HG03558 (cell line): ENCODE measurements at regions not wholly inside any gene's neighbourhood (a gene's known extent, or its start where the extent isn't known, plus 50 kb on each side); places are given as distances from the start of the nearest gene placed in this dataset.

Source experiments
- ATAC-seq: cut with Tn5 transposase; IDR thresholded peaks from one replicate; pipeline ENCODE4 v1.9.1; 2021; ENCODE audit warnings: moderate number of reproducible peaks; ENCODE audit not compliant: unreplicated experiment; ENCODE audit errors: extremely low read depth

- ATAC-seq = peak; percentile 46
Observed at GRCh38 chr6:14754751-14755513, 490.9 kb upstream of the JARID2 start.

- ATAC-seq = no peak
Observed at GRCh38 chr6:14756340-14756739, 489.5 kb upstream of the JARID2 start.

DNA sequence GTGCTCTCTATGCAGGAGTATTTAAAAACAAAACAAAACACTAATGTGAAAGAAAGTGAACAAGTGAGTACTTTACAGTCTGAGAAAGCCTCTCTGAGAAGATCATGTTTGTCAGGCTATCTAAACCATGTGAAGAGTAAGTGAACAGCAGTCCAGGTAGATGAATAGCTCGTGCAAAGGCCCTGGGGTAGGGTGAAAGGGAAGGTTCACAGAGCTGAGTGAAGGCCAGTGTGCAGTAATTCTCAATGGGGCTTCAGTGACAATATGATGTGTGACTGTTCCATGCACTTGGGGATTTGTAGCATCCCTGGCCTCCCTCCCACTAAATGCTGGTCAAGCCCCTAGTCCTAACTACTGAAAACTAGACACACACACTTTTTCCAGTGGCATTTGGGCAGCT lies 488.9 kb upstream of the JARID2 start:
- ATAC-seq = no peak

DNA sequence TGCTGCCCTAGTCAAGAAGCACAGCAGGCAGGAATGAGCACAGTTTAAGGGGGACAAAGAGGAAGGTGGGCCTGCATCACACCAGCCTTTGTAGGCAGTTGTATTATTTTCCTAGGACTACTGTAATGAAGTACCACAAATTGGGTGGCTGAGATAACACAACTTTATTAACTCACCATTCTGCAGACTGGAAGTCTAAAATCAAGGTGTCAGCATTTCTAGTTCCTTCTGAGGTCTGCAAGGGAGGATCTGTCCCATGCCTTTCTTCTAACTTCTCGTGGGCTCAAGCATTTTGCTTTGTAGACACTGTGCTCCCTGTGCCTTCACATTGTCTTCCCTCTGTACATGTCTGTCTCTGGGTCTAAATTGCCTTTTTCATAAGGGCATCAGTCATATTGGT lies 488.5 kb upstream of the JARID2 start:
- ATAC-seq = no peak

- no peak for ATAC-seq
Observed at GRCh38 chr6:14758421-14759081, 487.3 kb upstream of the JARID2 start.

DNA sequence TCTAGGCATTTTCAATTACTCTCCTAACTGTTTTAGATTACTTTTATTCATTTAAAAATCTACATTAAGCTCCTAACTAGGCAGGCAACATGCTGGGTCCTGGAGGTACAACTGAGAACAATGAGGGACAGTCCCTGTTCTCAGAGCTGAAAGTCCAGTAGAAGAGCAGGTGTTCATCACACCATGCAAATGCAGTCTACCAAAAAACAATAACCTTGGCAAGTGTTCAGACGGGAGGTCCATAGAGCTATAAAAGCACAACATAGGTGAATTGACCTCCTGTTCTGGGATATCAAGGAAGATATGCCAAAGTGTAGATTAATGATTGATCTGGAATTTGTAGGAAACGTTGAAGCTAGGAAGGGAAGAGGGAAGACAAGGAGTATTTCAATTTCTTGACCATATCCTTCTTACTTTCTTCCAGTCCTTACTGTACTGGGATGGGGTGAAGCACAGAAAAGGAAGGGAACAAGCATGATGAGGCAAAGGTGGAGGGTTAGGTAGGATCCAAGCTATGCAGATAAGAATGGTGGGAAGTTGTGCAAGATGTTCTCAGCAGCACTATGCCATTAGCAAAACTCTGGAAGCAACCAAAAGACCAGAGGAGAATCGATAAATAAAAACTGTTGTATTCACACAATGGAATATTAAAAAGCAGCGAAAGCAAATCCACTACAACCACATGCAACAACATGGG lies 485.7 kb upstream of the JARID2 start:
- no peak for ATAC-seq

DNA sequence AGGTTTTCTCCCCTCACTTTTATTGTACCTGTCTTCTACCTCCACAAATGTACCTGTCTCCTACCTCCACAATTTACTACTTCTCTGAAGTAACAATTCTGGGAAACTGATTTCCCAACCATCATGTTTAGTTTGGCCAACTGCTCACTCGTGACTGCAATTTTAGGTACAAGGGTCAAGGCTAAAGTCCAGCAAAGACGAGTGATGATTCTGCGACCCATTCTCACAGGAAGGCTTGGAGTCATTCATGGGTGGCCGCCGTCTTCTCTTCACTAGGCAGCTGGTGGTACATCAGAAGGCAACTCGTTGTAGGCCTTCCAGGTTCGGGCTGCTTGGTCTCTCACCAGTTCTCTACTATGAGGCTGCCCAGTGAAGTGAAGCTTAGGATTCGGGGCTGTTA lies 483.8 kb upstream of the JARID2 start:
- no peak for ATAC-seq

GRCh38 chr6:14763139-14763538 lies 482.7 kb upstream of the JARID2 start:
- ATAC-seq = no peak

DNA sequence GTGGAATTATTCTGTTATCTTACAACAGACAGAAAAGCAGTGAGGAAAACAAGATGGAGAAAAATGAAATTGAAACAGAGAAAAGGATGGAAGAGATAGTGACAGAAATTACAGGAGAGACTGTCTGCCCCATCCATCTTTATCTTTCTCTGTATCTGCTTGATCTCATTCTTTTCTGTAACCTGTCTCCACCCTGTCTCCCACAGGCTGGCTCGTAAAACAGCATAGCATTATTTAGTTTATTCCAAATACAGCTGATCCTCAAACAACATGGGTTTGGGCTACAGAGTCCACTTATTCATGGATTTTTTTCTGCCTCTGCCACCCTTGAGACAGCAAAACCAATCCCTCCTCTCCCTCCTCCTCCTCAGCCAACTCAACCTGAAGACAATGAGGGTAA lies 482.3 kb upstream of the JARID2 start:
- no peak for ATAC-seq

- ATAC-seq = no peak
Observed at GRCh38 chr6:14765106-14765505, 480.8 kb upstream of the JARID2 start.

- no peak for ATAC-seq
Observed at GRCh38 chr6:14765721-14766390, 480.0 kb upstream of the JARID2 start.

DNA sequence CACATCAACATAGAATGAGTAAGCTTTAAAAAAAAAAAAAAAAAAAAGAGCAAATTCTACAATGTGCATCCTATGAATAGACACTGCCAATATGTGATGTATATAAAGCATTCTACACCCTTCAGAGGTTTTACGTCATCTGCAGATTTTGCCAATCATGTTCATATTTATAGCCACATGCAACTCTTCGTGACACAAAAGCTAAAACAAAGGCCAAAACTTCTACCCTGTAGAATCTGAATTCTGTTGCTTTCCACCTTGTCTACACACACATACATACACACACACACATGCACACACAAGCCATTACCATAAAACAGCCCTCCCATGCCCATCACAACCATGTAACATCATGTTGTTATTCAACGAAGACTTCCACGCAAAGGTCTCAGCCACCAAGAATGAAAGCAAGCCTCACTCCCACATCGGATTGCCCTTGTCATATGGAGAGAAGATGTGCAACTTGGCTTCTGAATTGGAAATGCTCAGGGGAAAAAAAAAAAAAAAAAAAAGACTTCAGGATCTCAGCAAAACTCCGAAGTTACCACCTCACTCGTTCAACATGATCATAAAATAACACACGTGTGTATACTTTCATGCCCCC lies 479.4 kb upstream of the JARID2 start:
- ATAC-seq = no peak

DNA sequence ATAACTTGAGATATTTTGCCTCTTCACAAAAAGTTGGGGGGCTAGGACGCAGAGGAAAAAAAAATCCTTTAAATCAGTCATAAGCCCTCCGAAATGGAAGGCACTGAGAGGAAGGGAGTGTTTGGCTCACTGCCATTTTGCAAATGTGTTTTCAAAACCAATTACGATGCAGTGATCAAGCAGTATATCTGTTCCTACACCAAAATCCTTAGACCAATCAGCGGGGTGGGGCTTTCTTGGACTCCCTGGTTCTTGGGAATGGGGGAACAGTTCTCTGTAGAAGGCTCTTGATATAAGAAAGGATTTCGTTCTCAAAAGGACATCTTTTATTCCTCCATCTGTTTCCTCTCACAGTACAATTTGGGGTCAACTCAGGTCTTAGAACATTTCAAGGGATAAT lies 478.6 kb upstream of the JARID2 start:
- ATAC-seq = no peak

GRCh38 chr6:14770040-14770439 lies 475.8 kb upstream of the JARID2 start:
- ATAC-seq = no peak

DNA sequence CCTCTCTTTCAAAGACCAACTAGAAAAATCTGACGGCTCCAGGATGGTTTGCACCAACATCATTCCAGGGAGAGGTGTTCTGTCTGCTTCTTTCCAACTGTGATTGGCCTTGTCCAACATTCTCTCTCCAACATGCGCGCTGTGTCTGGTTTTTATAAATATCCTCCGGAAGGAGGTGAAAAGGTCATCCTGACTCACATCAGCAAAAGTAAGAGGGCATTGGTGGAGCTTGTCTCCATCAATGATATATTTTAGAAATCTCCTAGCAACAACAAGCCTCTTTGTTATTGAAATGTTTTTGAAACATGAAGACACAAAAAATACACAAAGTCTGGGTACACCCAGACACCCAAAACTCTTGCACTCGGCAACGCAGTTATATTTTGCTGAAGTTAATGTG lies 475.3 kb upstream of the JARID2 start:
- ATAC-seq = no peak

- no peak for ATAC-seq
Observed at GRCh38 chr6:14771016-14771415, 474.9 kb upstream of the JARID2 start.

GRCh38 chr6:14772188-14772587 lies 473.7 kb upstream of the JARID2 start:
- no peak for ATAC-seq

- no peak for ATAC-seq
Observed at GRCh38 chr6:14775528-14775927, 470.3 kb upstream of the JARID2 start.

- ATAC-seq = no peak
Observed at GRCh38 chr6:14776307-14776706, 469.6 kb upstream of the JARID2 start.

GRCh38 chr6:14781772-14782525 lies 463.9 kb upstream of the JARID2 start:
- ATAC-seq = no peak
